ENCODE measurements at regions not wholly inside any gene's neighbourhood (a gene's known extent, or its start where the extent isn't known, plus 50 kb on each side); places are given as distances from the start of the nearest gene placed in this dataset.

GRCh38 chr12:60259225-60259624 lies 663.4 kb downstream of the SLC16A7 start:
- TF ChIP-seq CTCF (IDR thresholded peaks at IDR 0.05) (no peak), POLR2A (IDR thresholded peaks at IDR 0.05) (no peak), POLR2AphosphoS5 (IDR thresholded peaks at IDR 0.05) (no peak), EP300 (IDR thresholded peaks at IDR 0.05) (no peak)

All from sigmoid colon (tissue), 4 donors.